GM12878 (cell line): ENCODE measurements at regions not wholly inside any gene's neighbourhood (a gene's known extent, or its start where the extent isn't known, plus 50 kb on each side); places are given as distances from the start of the nearest gene placed in this dataset.
A peak's percentile ranks its signal among the peaks of the same experiment; 100 is the strongest.

Experiments used
- ATAC-seq: fragments of 200-7000 bp; cut with Tn5 transposase; 3 replicates; pipeline ENCODE4 v1.9.1; 2020; ENCODE audit warnings: mild to moderate bottlenecking, moderate library complexity
- BruUV-seq: library from RNA; stranded (reverse); fragments of 400-500 nt; replicated peaks from 2 replicates; lab custom pipeline; 2021; lab: Mats Ljungman, UMichigan
- CTCF ChIA-PET: fragments of 300-600 bp; sonication (Branson Sonifier 250); formaldehyde crosslinking; extraction: SDS; loops from one replicate; lab custom pipeline; 2021; ENCODE audit warnings: inconsistent platforms; lab: Yijun Ruan, JAX
- POLR2A ChIA-PET: fragments of 350-600 bp; formaldehyde crosslinking; extraction: SDS; loops from one replicate; lab custom pipeline; 2021; ENCODE audit warnings: inconsistent platforms; lab: Charles Lee
- RAD21 ChIA-PET: fragments of 300-600 bp; sonication (Branson Sonifier 250); formaldehyde crosslinking; loops from one replicate; lab custom pipeline; 2023; ENCODE audit warnings: antibody characterized with exemption; ENCODE audit not compliant: unreplicated experiment; lab: Charles Lee
- SMC1A ChIA-PET: fragments of 300-600 bp; sonication (Branson Sonifier 250); formaldehyde crosslinking; loops from one replicate; lab custom pipeline; 2023; ENCODE audit not compliant: unreplicated experiment, uncharacterized antibody; lab: Charles Lee
- DNase-seq: peaks from one replicate; pipeline ENCODE4 v3.0.0-alpha.2; 2011; ENCODE audit warnings: low read depth, low spot score
- FAIRE-seq: peaks from 3 replicates; lab custom pipeline; 2011; peaks lifted over from hg19 to GRCh38; lab: Jason Lieb, UNC
- H2AFZ ChIP-seq: 2 replicates; pipeline ENCODE4 v1.6.0; 2011; ENCODE audit warnings: low read depth, low read length, control low read depth; ENCODE audit not compliant: control insufficient read depth
- H3K27ac ChIP-seq: 2 replicates; pipeline ENCODE4 v1.5.1; 2011; ENCODE audit warnings: control low read depth; ENCODE audit not compliant: control insufficient read depth, insufficient read depth
- H3K27me3 ChIP-seq, 2 experiments: replicated peaks in 1 of 2; 2 replicates each; pipeline versions ENCODE4 v1.6.0 to v1.6.1; 2011; ENCODE audit warnings: low read length in 1 of 2; ENCODE audit not compliant: control insufficient read depth in 2 of 2, insufficient read depth in 2 of 2
- H3K36me3 ChIP-seq, 2 experiments: 2 replicates each; pipeline ENCODE4 v1.5.1; 2011; ENCODE audit warnings: low read length in 1 of 2; ENCODE audit not compliant: control insufficient read depth in 2 of 2, insufficient read depth in 2 of 2
- H3K4me1 ChIP-seq: 2 replicates; pipeline ENCODE4 v1.6.1; 2011; ENCODE audit warnings: mild to moderate bottlenecking, low read length, moderate library complexity, mixed read lengths; ENCODE audit not compliant: control insufficient read depth, insufficient read depth
- H3K4me2 ChIP-seq: 2 replicates; pipeline ENCODE4 v1.6.0; 2011; ENCODE audit warnings: control low read depth; ENCODE audit not compliant: control insufficient read depth, insufficient read depth
- H3K4me3 ChIP-seq: fragments of 200-600 bp; sonication (generic); 2 replicates; pipeline ENCODE4 v1.5.1; 2016
- H3K79me2 ChIP-seq: 2 replicates; pipeline ENCODE4 v1.6.0; 2011; ENCODE audit warnings: low read length; ENCODE audit not compliant: control insufficient read depth, insufficient read depth
- H3K9ac ChIP-seq: 2 replicates; pipeline ENCODE4 v1.8.0; 2011; ENCODE audit warnings: low read length, control low read depth, mixed read lengths; ENCODE audit not compliant: control insufficient read depth, insufficient read depth
- H3K9me3 ChIP-seq: replicated peaks from 3 replicates; pipeline ENCODE4 v1.5.1; 2011; ENCODE audit warnings: mild to moderate bottlenecking, low read length; ENCODE audit not compliant: control insufficient read depth, insufficient read depth
- H4K20me1 ChIP-seq: 2 replicates; pipeline ENCODE4 v1.6.0; 2011; ENCODE audit not compliant: control insufficient read depth, insufficient read depth
- EZH2 ChIP-seq: IDR thresholded peaks from 2 replicates; pipeline ENCODE4 v1.6.1; 2012; ENCODE audit warnings: low read depth, mild to moderate bottlenecking, control low read depth, inconsistent platforms, low read length, borderline replicate concordance; ENCODE audit not compliant: control insufficient read depth
- FOXM1 ChIP-seq: IDR thresholded peaks from 2 replicates; pipeline ENCODE4 v1.6.1; 2012; ENCODE audit warnings: low read depth, mild to moderate bottlenecking, inconsistent platforms, low read length, moderate library complexity
- KAT2A ChIP-seq: conservative IDR thresholded peaks from 2 replicates; pipeline ENCODE4 v1.6.1; 2011; ENCODE audit warnings: low read depth, low read length; ENCODE audit not compliant: control insufficient read depth
- MYB ChIP-seq: fragments of 150-350 bp; IDR thresholded peaks from 2 replicates; pipeline ENCODE4 v1.6.1; 2014; ENCODE audit warnings: mild to moderate bottlenecking, low read depth, low read length, borderline replicate concordance
- NBN ChIP-seq: fragments of 450-650 bp; IDR thresholded peaks from 2 replicates; pipeline ENCODE4 v1.6.1; 2016
- RAD21 ChIP-seq: IDR thresholded peaks from 2 replicates; pipeline ENCODE4 v1.6.1; 2011; ENCODE audit warnings: mild to moderate bottlenecking, low read depth, low read length, moderate library complexity; ENCODE audit not compliant: insufficient read depth
- RB1 ChIP-seq: fragments of 450-650 bp; formaldehyde crosslinking; IDR thresholded peaks from 2 replicates; pipeline ENCODE4 v1.6.1; 2017; ENCODE audit warnings: mild to moderate bottlenecking, borderline replicate concordance
- RELA ChIP-seq: fragments of 450-650 bp; IDR thresholded peaks from 2 replicates; pipeline ENCODE4 v1.8.0; 2014; ENCODE audit warnings: borderline replicate concordance; ENCODE audit not compliant: partially characterized antibody
- SRF ChIP-seq, 2 experiments: IDR thresholded peaks; 2 replicates each; pipeline ENCODE4 v1.6.1; 2011; ENCODE audit warnings: low read depth in 2 of 2, low read length in 2 of 2, mild to moderate bottlenecking in 1 of 2, moderate library complexity in 1 of 2
- TCF7 ChIP-seq: IDR thresholded peaks from 2 replicates; pipeline ENCODE4 v1.6.1; 2014; ENCODE audit warnings: antibody characterized with exemption, borderline replicate concordance
- WRNIP1 ChIP-seq: IDR thresholded peaks from 2 replicates; pipeline ENCODE4 v1.6.1; 2011; ENCODE audit warnings: low read depth, low read length, improper control_type of control experiment, borderline replicate concordance
- ZNF274 ChIP-seq: IDR thresholded peaks from one replicate; pipeline ENCODE4 v1.8.0; 2011; ENCODE audit not compliant: insufficient read length, insufficient read depth
- ZZZ3 ChIP-seq: IDR thresholded peaks from 2 replicates; pipeline ENCODE4 v1.6.1; 2011; ENCODE audit warnings: low read depth; ENCODE audit not compliant: control insufficient read depth, insufficient read length
- WGBS: methylation state at CpG from one replicate; pipeline ENCODE4 v1.1.6; 2016; ENCODE audit warnings: low lambda C conversion rate; ENCODE audit not compliant: insufficient replicate concordance, insufficient coverage; ENCODE audit errors: missing lambda C conversion rate; 5-methylcytosine and 5-hydroxymethylcytosine counted together
- in situ Hi-C: fragments of 300-500 bp; cut with MboI; formaldehyde crosslinking; loops from 9 replicates; pipeline ENCODE4 v1.14.3; 2018; ENCODE audit warnings: mixed read lengths
- intact Hi-C: fragments of 100-400 bp; cut with micrococcal nuclease; formaldehyde crosslinking; loops from one replicate; pipeline ENCODE4 v1.14.2; 2022; ENCODE audit not compliant: unreplicated experiment
- TF ChIP-seq, protein P1 (sequence below): IDR thresholded peaks from 2 replicates; pipeline ENCODE4 v1.6.1; 2012; ENCODE audit warnings: low read depth, low read length, improper control_type of control experiment
- TF ChIP-seq, protein P2 (sequence below): fragments of 450-650 bp; formaldehyde crosslinking; IDR thresholded peaks from 2 replicates; pipeline ENCODE4 v1.4.0; 2020; ENCODE audit warnings: mild to moderate bottlenecking, moderate library complexity
- TF ChIP-seq, protein P3 (sequence below), 3 experiments: IDR thresholded peaks in 2 of 3; conservative IDR thresholded peaks in 1 of 3; 2 replicates each; pipeline ENCODE4 v1.5.1; 2011; ENCODE audit warnings: low read depth in 3 of 3, low read length in 3 of 3, mild to moderate bottlenecking in 3 of 3, control low read depth in 2 of 3, moderate library complexity in 2 of 3, inconsistent platforms in 1 of 3, mixed read lengths in 1 of 3; ENCODE audit not compliant: control insufficient read depth in 2 of 3, insufficient read depth in 1 of 3; ENCODE audit errors: extremely low read depth in 1 of 3

DNA sequence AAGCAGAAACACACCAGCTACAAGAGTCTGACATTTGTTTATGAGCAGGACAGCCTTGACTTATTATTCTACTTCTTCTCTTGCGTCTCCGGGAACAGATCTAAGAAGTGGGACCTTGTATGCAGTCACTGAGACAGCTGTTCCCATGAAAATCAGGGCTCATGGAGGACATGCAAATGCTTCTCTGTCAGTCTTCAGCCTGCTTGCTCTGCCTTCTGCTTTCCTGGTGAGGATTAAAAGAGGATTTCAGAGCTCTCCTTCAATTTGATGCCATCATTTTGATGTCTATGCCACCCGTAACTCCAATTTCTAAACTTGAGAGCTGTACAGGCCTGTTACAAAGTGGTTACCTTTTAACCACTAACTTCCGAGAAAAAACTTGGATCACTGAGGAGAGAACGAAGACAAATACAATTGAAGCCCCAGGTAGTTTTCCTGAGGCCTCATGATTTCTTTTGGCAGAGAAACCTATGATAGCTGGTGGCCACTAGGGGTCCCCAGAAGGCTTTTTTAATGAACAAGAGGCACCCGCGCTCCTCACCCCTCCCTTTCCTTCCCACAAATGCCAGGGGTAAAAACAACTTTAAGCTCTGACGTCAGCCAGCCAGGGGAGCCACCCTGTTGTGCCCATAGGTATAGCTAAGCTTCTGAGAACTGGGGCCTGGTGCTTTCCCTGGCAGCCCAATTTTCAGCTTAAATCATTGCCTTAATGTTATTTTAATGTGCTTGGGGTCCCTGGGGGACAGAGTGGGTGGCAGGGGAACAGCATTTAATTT, 97.0 kb downstream of the DDIT4L start:
- H3K4me3 ChIP-seq: no peak overlapping the region
- no peak overlapping the region for H3K9ac ChIP-seq
- no peaks in the 10 kb centered on the region for H3K9me3 ChIP-seq
- H2AFZ ChIP-seq: no peak overlapping the region
- ChIA-PET POLR2A (interaction anchor here (1.2 to 2.0 kb wide), 4 partner anchors 10 to 474 kb away, joined by 3 to 6 read pairs (median 4); no protein-coding TSS in a partner anchor), CTCF (interaction anchor here (0.5 to 6.4 kb wide), 86 partner anchors 13 to 1638 kb away, joined by 3 to 120 read pairs (median 4); partner anchors contain the start of genes DNAJB14 and LAMTOR3), SMC1A (interaction anchor here (0.7 to 6.5 kb wide), 53 partner anchors 10 to 1638 kb away, joined by 3 to 39 read pairs (median 4); no protein-coding TSS in a partner anchor), RAD21 (interaction anchor here (0.6 to 2.7 kb wide), 30 partner anchors 10 to 1638 kb away, joined by 3 to 30 read pairs (median 4); no protein-coding TSS in a partner anchor)
- FAIRE-seq (peak; percentile 79), ATAC-seq (peak; percentile 95), DNase-seq (peak; percentile 43)
- H3K27me3 ChIP-seq: no peaks in the 10 kb centered on the region
- no TSS peak for BruUV-seq
- no peaks in the 10 kb centered on the region for H3K36me3 ChIP-seq
- H3K79me2 ChIP-seq: no peaks in the 10 kb centered on the region
- no peak overlapping the region for H3K4me2 ChIP-seq
- no peaks in the 10 kb centered on the region for H3K4me1 ChIP-seq
- H3K27ac ChIP-seq: no peak overlapping the region
- intact Hi-C loops: loop anchor here (5.0 kb wide), 1 partner anchor 729 kb away; no protein-coding TSS in a partner anchor
- in situ Hi-C loops: no loop called here
- WGBS: 24% methylated on average over 8 of the region's 8 CpGs
- no peaks in the 10 kb centered on the region for H4K20me1 ChIP-seq
- no peak for TF ChIP-seq EZH2
- TF ChIP-seq RAD21: peak; percentile 78
- no peak for TF ChIP-seq FOXM1
- no peak for TF ChIP-seq ZZZ3
- TF ChIP-seq, protein P1, sequence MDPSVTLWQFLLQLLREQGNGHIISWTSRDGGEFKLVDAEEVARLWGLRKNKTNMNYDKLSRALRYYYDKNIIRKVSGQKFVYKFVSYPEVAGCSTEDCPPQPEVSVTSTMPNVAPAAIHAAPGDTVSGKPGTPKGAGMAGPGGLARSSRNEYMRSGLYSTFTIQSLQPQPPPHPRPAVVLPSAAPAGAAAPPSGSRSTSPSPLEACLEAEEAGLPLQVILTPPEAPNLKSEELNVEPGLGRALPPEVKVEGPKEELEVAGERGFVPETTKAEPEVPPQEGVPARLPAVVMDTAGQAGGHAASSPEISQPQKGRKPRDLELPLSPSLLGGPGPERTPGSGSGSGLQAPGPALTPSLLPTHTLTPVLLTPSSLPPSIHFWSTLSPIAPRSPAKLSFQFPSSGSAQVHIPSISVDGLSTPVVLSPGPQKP: no peak
- no peak for TF ChIP-seq MYB
- no peak for TF ChIP-seq TCF7
- TF ChIP-seq, protein P2, sequence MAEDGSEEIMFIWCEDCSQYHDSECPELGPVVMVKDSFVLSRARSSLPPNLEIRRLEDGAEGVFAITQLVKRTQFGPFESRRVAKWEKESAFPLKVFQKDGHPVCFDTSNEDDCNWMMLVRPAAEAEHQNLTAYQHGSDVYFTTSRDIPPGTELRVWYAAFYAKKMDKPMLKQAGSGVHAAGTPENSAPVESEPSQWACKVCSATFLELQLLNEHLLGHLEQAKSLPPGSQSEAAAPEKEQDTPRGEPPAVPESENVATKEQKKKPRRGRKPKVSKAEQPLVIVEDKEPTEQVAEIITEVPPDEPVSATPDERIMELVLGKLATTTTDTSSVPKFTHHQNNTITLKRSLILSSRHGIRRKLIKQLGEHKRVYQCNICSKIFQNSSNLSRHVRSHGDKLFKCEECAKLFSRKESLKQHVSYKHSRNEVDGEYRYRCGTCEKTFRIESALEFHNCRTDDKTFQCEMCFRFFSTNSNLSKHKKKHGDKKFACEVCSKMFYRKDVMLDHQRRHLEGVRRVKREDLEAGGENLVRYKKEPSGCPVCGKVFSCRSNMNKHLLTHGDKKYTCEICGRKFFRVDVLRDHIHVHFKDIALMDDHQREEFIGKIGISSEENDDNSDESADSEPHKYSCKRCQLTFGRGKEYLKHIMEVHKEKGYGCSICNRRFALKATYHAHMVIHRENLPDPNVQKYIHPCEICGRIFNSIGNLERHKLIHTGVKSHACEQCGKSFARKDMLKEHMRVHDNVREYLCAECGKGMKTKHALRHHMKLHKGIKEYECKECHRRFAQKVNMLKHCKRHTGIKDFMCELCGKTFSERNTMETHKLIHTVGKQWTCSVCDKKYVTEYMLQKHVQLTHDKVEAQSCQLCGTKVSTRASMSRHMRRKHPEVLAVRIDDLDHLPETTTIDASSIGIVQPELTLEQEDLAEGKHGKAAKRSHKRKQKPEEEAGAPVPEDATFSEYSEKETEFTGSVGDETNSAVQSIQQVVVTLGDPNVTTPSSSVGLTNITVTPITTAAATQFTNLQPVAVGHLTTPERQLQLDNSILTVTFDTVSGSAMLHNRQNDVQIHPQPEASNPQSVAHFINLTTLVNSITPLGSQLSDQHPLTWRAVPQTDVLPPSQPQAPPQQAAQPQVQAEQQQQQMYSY (CRISPR knock-in tag): no peak
- TF ChIP-seq, protein P3, sequence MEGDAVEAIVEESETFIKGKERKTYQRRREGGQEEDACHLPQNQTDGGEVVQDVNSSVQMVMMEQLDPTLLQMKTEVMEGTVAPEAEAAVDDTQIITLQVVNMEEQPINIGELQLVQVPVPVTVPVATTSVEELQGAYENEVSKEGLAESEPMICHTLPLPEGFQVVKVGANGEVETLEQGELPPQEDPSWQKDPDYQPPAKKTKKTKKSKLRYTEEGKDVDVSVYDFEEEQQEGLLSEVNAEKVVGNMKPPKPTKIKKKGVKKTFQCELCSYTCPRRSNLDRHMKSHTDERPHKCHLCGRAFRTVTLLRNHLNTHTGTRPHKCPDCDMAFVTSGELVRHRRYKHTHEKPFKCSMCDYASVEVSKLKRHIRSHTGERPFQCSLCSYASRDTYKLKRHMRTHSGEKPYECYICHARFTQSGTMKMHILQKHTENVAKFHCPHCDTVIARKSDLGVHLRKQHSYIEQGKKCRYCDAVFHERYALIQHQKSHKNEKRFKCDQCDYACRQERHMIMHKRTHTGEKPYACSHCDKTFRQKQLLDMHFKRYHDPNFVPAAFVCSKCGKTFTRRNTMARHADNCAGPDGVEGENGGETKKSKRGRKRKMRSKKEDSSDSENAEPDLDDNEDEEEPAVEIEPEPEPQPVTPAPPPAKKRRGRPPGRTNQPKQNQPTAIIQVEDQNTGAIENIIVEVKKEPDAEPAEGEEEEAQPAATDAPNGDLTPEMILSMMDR (IDR thresholded peaks at IDR 0.05 in 2 of 3, conservative IDR thresholded peaks at IDR 0.05 in 1 of 3; ENCODE audit: control insufficient read depth in 2 of 3, extremely low read depth in 1 of 3, insufficient read depth in 1 of 3, low read depth in 3 of 3, low read length in 3 of 3): peak; percentile 78 to 87 (median 81)
- peak; percentile 80; the same call in 1 of the 2 replicates for TF ChIP-seq NBN
- TF ChIP-seq ZNF274: no peak
- no peak for TF ChIP-seq KAT2A
- 0 out of 2 replicates have a peak, but pooled peaks have one; percentile 36 for TF ChIP-seq WRNIP1
- TF ChIP-seq SRF (IDR thresholded peaks at IDR 0.05; ENCODE audit: low read depth in 2 of 2, low read length in 2 of 2): no peak
- 0 out of 2 replicates have a peak, but pooled peaks have one; percentile 59 for TF ChIP-seq RB1
- no peak for TF ChIP-seq RELA
